ENCODE measurements at regions not wholly inside any gene's neighbourhood (a gene's known extent, or its start where the extent isn't known, plus 50 kb on each side); places are given as distances from the start of the nearest gene placed in this dataset.

- DNase-seq (ENCODE audit: low read depth) = no peak
- TF ChIP-seq CTCF (conservative IDR thresholded peaks at IDR 0.05; ENCODE audit: low read length) = no peak
- no peak overlapping the region for H3K4me3 ChIP-seq (ENCODE audit: low read length)
Observed at GRCh38 chr1:195434566-195435203, 1173.6 kb downstream of the KCNT2 start.

- TF ChIP-seq CTCF (conservative IDR thresholded peaks at IDR 0.05; ENCODE audit: low read length) = no peak
- no peak overlapping the region for H3K4me3 ChIP-seq (ENCODE audit: low read length)
- no peak for DNase-seq (ENCODE audit: low read depth)
Observed at GRCh38 chr1:195430826-195431225, 1177.4 kb downstream of the KCNT2 start.

GRCh38 chr1:195428927-195429326, 1179.3 kb downstream of the KCNT2 start:
- no peak for DNase-seq (ENCODE audit: low read depth)
- no peak overlapping the region for H3K4me3 ChIP-seq (ENCODE audit: low read length)
- TF ChIP-seq CTCF (conservative IDR thresholded peaks at IDR 0.05; ENCODE audit: low read length) = no peak

- no peak overlapping the region for H3K4me3 ChIP-seq (ENCODE audit: low read length)
- no peak for TF ChIP-seq CTCF (conservative IDR thresholded peaks at IDR 0.05; ENCODE audit: low read length)
- no peak for DNase-seq (ENCODE audit: low read depth)
Observed at GRCh38 chr1:195415584-195415983, 1192.7 kb downstream of the KCNT2 start.

GRCh38 chr1:195394567-195394966, 1213.7 kb downstream of the KCNT2 start:
- TF ChIP-seq CTCF (conservative IDR thresholded peaks at IDR 0.05; ENCODE audit: low read length) = no peak
- DNase-seq (ENCODE audit: low read depth) = no peak
- no peak overlapping the region for H3K4me3 ChIP-seq (ENCODE audit: low read length)

- TF ChIP-seq CTCF (conservative IDR thresholded peaks at IDR 0.05; ENCODE audit: low read length) = no peak
- H3K4me3 ChIP-seq (ENCODE audit: low read length) = no peak overlapping the region
- DNase-seq (ENCODE audit: low read depth) = no peak
Observed at GRCh38 chr1:195376190-195376589, 1232.0 kb downstream of the KCNT2 start.

GRCh38 chr1:195373856-195374255, 1234.4 kb downstream of the KCNT2 start:
- no peak overlapping the region for H3K4me3 ChIP-seq (ENCODE audit: low read length)
- DNase-seq (ENCODE audit: low read depth) = no peak
- no peak for TF ChIP-seq CTCF (conservative IDR thresholded peaks at IDR 0.05; ENCODE audit: low read length)
